ENCODE measurements at regions not wholly inside any gene's neighbourhood (a gene's known extent, or its start where the extent isn't known, plus 50 kb on each side); places are given as distances from the start of the nearest gene placed in this dataset.

DNA sequence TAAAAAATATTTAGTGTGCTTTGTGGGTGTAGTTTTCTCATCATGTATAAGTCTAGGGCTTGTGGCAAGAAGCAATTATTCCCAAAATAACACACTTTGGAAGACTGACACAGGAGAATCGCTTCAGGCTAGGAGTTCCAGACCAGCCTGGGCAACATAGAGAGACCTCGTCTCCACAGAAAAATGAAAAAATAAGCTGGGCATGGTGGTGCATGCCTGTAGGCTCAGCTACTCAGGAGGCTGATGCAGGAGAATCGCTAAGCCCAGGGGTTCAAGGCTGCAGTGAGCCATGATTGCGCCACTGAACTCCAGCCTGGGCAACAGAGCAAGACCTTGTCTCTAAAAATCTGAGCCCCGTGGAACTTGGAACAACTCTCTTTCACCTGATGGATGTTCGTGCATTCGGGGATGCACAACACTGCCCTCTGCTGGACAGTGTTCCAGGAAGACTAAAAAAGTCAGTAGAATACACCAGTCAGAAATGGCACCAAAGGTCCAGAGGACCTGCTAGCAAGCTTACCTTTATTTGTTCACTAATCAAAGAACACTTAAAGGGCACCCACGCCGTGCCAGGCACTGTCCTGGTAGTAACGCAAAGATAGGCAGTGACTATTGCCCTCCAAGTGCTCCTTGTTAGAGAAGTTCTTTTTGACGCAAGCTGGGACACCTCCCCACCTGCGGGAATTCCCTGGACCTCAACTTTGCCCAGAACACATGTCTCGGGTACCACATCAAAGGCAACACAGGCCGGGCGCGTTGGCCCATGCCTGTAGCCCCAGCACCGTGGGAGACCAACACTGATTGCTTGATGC, 81.9 kb upstream of the CALN1 start:
- H3K9me3 ChIP-seq = peaks cover 7 to 27% (median 15%) of the 10 kb centered on the region in 4 donors
- 23 to 48% (median 37%) methylated on average over 17 of the region's 17 CpGs for WGBS, 5 donors
- no peak for TF ChIP-seq EP300 (IDR thresholded peaks at IDR 0.05)
- peak in 1 of 3 donors; percentile 9 for TF ChIP-seq POLR2AphosphoS5 (IDR thresholded peaks at IDR 0.05)
- TF ChIP-seq POLR2A (IDR thresholded peaks at IDR 0.05) = no peak
- peak in 5 of 7 experiments; percentile 21 to 63 (median 52) for TF ChIP-seq CTCF (IDR thresholded peaks at IDR 0.05)
- intact Hi-C loops (cut with DNase I; ENCODE audit: low total_unique reads) = loop anchor here (10.0 kb wide), 1 partner anchor 739 kb away; no protein-coding TSS in a partner anchor
- H3K4me1 ChIP-seq = no peaks in the 10 kb centered on the region
- no peaks in the 10 kb centered on the region for H3K27me3 ChIP-seq
- DNase-seq = peak; percentile 81 to 84
- no peaks in the 10 kb centered on the region for H3K36me3 ChIP-seq
- no peak overlapping the region for H3K27ac ChIP-seq
- H3K4me3 ChIP-seq = no peak overlapping the region

GRCh38 chr7:72492461-72493065, 80.4 kb upstream of the CALN1 start:
- 63 to 85% (median 80%) methylated on average over 10 to 12 of the region's 12 CpGs for WGBS, 5 donors
- Histone ChIP-seq H3K4me3 (no peak overlapping the region), H3K9me3 (peaks cover 6 to 18% (median 7%) of the 10 kb centered on the region in 4 donors), H3K36me3 (no peaks in the 10 kb centered on the region), H3K27me3 (no peaks in the 10 kb centered on the region), H3K27ac (no peak overlapping the region), H3K4me1 (no peaks in the 10 kb centered on the region)
- intact Hi-C loops (cut with DNase I; ENCODE audit: low total_unique reads) = loop anchor here (10.0 kb wide), 1 partner anchor 738 kb away; no protein-coding TSS in a partner anchor
- DNase-seq = peak in 1 of 2 donors; percentile 26
- TF ChIP-seq CTCF (IDR thresholded peaks at IDR 0.05) = no peak
- TF ChIP-seq EP300 (IDR thresholded peaks at IDR 0.05) = no peak
- no peak for TF ChIP-seq POLR2A (IDR thresholded peaks at IDR 0.05)
- TF ChIP-seq POLR2AphosphoS5 (IDR thresholded peaks at IDR 0.05) = no peak

- 83 to 93% (median 87%) methylated on average over 6 of the region's 6 CpGs for WGBS, 5 donors
- Histone ChIP-seq H3K27me3 (no peaks in the 10 kb centered on the region), H3K4me1 (no peaks in the 10 kb centered on the region), H3K9me3 (peaks cover 0 to 5% (median 0%) of the 10 kb centered on the region in 4 donors), H3K27ac (no peak overlapping the region), H3K36me3 (no peaks in the 10 kb centered on the region), H3K4me3 (no peak overlapping the region)
- TF ChIP-seq POLR2AphosphoS5 (IDR thresholded peaks at IDR 0.05) (no peak), CTCF (IDR thresholded peaks at IDR 0.05) (no peak)
- DNase-seq = no peak
- intact Hi-C loops (cut with DNase I; ENCODE audit: low total_unique reads) = loop anchor here (10.0 kb wide), 1 partner anchor 736 kb away; no protein-coding TSS in a partner anchor
Observed at GRCh38 chr7:72490301-72490700, 78.2 kb upstream of the CALN1 start.

- Histone ChIP-seq H3K4me1 (no peaks in the 10 kb centered on the region), H3K9me3 (peaks cover 0 to 7% (median 1%) of the 10 kb centered on the region in 4 donors), H3K27me3 (no peaks in the 10 kb centered on the region), H3K4me3 (no peak overlapping the region), H3K36me3 (no peaks in the 10 kb centered on the region), H3K27ac (no peak overlapping the region)
- intact Hi-C loops (cut with DNase I; ENCODE audit: low total_unique reads) = no loop called here
- 46 to 71% (median 68%) methylated on average over 1 of the region's 1 CpG for WGBS, 5 donors
- no peak for DNase-seq
- TF ChIP-seq POLR2A (IDR thresholded peaks at IDR 0.05) (no peak), POLR2AphosphoS5 (IDR thresholded peaks at IDR 0.05) (no peak), CTCF (IDR thresholded peaks at IDR 0.05) (no peak), EP300 (IDR thresholded peaks at IDR 0.05) (no peak)
Observed at GRCh38 chr7:72481934-72482333, 69.8 kb upstream of the CALN1 start.
